ENCODE measurements at regions not wholly inside any gene's neighbourhood (a gene's known extent, or its start where the extent isn't known, plus 50 kb on each side); places are given as distances from the start of the nearest gene placed in this dataset.
"Not testable (repeated sequence)": the region's sequence is repeated elsewhere in the genome, so short reads cannot be mapped to it uniquely, and the experiment has no call there.

DNA sequence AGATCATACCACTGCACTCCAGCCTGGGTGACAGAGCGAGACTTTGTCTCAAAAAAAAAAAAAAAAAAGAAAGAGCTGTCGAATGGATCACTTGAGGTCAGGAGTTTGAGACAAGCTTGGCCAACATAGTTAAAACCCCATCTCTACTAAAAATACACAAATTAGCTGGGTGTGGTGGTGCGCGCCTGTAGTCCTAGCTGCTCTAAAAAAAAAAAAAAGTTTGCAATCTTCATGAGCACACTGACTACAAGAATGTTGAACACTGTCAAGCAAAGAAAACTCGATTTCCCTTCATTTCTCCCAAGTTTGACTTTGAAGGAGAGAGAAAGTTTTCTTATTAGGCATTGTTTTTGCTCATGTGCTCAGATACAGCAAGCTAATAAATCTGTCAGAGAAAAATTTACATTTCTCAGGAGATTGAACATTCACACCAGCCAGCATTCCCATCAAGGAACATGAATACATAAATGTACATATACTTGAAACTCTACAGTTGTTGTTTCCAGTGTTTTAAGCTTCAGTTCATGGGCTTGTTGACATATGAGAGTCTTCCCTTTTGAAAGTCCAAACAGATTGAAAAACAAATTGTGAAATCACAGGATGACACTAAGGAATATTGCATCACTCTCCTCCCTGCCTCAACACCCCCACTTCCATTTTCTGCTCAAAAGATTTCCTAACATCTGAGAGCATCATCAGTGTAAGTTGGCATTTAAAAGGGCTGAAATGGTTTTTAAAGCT, 81.8 kb downstream of the ARRDC3 start:
- Histone ChIP-seq H3K36me3 (no peaks in the 10 kb centered on the region), H3K27ac (replicated peaks) (no peak overlapping the region), H3K9me3 (replicated peaks) (no peaks in the 10 kb centered on the region), H3K4me3 (no peak overlapping the region), H3K27me3 (ENCODE audit: low read depth) (no peaks in the 10 kb centered on the region), H3K4me1 (peaks cover 20% of the 10 kb centered on the region)
- DNase-seq: no peak
- intact Hi-C loops (cut with micrococcal nuclease): no loop called here
- no peak for TF ChIP-seq CTCF (IDR thresholded peaks at IDR 0.05; ENCODE audit: borderline replicate concordance)

GRCh38 chr5:91297994-91298393, 85.1 kb downstream of the ARRDC3 start:
- TF ChIP-seq CTCF (IDR thresholded peaks at IDR 0.05; ENCODE audit: borderline replicate concordance): no peak
- H3K27ac ChIP-seq (replicated peaks): no peak overlapping the region

DNA sequence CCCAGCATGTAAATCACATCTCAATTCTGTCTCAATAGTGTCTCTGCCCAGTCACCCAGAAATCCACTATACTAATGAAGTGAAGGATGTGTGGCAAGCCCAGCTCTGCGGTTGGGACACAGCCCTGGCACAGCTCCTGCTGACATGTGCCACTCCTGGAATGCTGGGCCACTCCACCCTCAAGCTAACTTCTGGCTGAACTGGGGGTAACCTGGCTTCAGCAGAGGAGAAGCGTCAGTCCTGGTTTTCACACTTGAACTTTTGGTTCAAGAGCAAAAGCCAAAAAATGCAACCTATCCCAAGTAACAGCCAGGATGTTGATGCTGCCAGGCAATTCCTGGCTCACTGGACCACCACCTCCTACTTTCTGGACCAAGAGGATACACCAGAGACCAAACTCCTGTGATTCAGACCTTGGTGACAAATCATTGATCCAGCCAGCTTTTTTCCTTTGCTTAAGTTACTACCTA, 86.4 kb downstream of the ARRDC3 start:
- intact Hi-C loops (cut with micrococcal nuclease): no loop called here

More at GRCh38 chr5:91297994-91298393, 85.1 kb downstream of the ARRDC3 start:
- peaks cover 16% of the 10 kb centered on the region for H3K4me1 ChIP-seq
- H3K9me3 ChIP-seq (replicated peaks): no peaks in the 10 kb centered on the region
- H3K36me3 ChIP-seq: no peaks in the 10 kb centered on the region
- intact Hi-C loops (cut with micrococcal nuclease): no loop called here
- DNase-seq: no peak
- no peak overlapping the region for H3K4me3 ChIP-seq
- H3K27me3 ChIP-seq (ENCODE audit: low read depth): no peaks in the 10 kb centered on the region

DNA sequence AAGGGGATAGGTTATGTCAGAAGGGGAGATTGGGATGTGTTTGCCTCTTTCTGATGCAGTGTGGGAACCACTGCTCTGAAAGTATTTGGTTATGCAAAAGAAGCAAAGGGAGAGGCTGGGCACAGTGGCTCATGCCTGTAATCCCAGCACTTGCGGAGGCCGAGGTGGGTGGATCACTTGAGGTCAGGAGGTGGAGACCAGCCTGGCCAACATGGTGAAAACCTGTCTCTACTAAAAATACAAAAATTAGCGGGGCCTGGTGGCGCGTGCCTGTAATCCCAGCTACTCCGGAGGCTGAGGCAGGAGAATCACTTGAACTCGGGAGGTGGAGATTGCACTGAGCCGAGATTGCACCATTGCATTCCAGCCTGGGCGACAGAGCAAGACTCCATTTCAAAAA, 87.0 kb downstream of the ARRDC3 start:
- H3K4me3 ChIP-seq; H3K27me3 ChIP-seq (ENCODE audit: low read depth); H3K36me3 ChIP-seq; intact Hi-C loops (cut with micrococcal nuclease); H3K9me3 ChIP-seq (replicated peaks); DNase-seq: not testable (repeated sequence)
- Histone ChIP-seq H3K4me1 (peaks cover 14% of the 10 kb centered on the region), H3K27ac (replicated peaks) (peak overlapping the region; percentile 59)

More for the DNA sequence above, 86.4 kb downstream of the ARRDC3 start:
- H3K4me1 ChIP-seq: peaks cover 14% of the 10 kb centered on the region
- peak overlapping the region; percentile 59 for H3K27ac ChIP-seq (replicated peaks)
- no peak for TF ChIP-seq CTCF (IDR thresholded peaks at IDR 0.05; ENCODE audit: borderline replicate concordance)
- no peak overlapping the region for H3K4me3 ChIP-seq
- no peaks in the 10 kb centered on the region for H3K9me3 ChIP-seq (replicated peaks)
- peak; percentile 78 for DNase-seq
- no peaks in the 10 kb centered on the region for H3K36me3 ChIP-seq
- H3K27me3 ChIP-seq (ENCODE audit: low read depth): no peaks in the 10 kb centered on the region

GRCh38 chr5:91293131-91293530, 90.0 kb downstream of the ARRDC3 start:
- no peak for DNase-seq
- TF ChIP-seq CTCF (IDR thresholded peaks at IDR 0.05; ENCODE audit: borderline replicate concordance): no peak

More at GRCh38 chr5:91293131-91293530, 90.0 kb downstream of the ARRDC3 start:
- peaks cover 23% of the 10 kb centered on the region for H3K4me1 ChIP-seq
- H3K27me3 ChIP-seq (ENCODE audit: low read depth): no peaks in the 10 kb centered on the region
- no peak overlapping the region for H3K4me3 ChIP-seq
- intact Hi-C loops (cut with micrococcal nuclease): no loop called here
- H3K36me3 ChIP-seq: no peaks in the 10 kb centered on the region
- no peak overlapping the region for H3K27ac ChIP-seq (replicated peaks)
- no peaks in the 10 kb centered on the region for H3K9me3 ChIP-seq (replicated peaks)

All from left ventricle myocardium inferior (tissue), 1 donor.